ENCODE measurements at regions not wholly inside any gene's neighbourhood (a gene's known extent, or its start where the extent isn't known, plus 50 kb on each side); places are given as distances from the start of the nearest gene placed in this dataset.

DNA sequence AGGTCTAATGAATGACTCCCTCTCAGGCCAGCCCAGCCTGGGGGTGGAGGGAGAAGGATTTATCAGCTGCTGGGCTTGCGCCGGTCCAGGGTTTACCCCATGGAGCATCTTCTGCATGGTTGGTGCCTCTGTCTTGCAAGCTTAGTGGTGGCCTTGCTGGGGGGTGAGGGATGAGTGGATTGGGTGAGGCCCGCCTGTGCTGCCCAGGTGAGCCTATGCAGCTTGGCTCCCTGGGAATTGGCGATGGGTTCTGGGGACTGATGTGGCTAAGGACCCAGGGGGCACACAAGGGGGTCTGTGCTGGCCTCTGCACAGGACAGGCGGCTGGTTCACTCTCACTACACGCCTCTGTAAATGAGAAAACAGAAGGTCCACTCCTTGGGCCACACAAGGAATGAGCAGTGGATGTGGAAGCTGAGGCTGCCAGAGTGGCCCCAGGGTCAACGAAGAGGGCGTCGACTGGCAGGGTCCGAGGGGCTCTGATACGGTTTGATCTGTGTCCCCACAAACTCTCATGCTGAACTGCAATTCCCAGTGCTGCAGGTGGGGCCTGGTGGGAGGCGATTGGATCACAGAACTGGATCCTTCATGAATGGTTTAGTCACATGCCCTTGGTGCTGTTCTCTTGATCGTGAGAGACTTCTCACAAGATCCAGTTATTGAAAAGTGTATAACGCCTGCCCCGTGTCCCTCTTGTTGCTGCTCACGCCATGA lies 151.6 kb upstream of the HDAC4 start:
- TF ChIP-seq, protein P1, sequence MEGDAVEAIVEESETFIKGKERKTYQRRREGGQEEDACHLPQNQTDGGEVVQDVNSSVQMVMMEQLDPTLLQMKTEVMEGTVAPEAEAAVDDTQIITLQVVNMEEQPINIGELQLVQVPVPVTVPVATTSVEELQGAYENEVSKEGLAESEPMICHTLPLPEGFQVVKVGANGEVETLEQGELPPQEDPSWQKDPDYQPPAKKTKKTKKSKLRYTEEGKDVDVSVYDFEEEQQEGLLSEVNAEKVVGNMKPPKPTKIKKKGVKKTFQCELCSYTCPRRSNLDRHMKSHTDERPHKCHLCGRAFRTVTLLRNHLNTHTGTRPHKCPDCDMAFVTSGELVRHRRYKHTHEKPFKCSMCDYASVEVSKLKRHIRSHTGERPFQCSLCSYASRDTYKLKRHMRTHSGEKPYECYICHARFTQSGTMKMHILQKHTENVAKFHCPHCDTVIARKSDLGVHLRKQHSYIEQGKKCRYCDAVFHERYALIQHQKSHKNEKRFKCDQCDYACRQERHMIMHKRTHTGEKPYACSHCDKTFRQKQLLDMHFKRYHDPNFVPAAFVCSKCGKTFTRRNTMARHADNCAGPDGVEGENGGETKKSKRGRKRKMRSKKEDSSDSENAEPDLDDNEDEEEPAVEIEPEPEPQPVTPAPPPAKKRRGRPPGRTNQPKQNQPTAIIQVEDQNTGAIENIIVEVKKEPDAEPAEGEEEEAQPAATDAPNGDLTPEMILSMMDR (IDR thresholded peaks at IDR 0.05) = no peak
- TF ChIP-seq EP300 (IDR thresholded peaks at IDR 0.05) (no peak), POLR2A (IDR thresholded peaks at IDR 0.05) (no peak), POLR2AphosphoS5 (IDR thresholded peaks at IDR 0.05) (no peak)

All from suprapubic skin (tissue), 4 donors.